NB4 (cell line): ENCODE measurements at regions not wholly inside any gene's neighbourhood (a gene's known extent, or its start where the extent isn't known, plus 50 kb on each side); places are given as distances from the start of the nearest gene placed in this dataset.

Experiments
- DNase-seq: peaks from one replicate; pipeline ENCODE4 v3.0.0; 2010; ENCODE audit warnings: low read depth
- H3K4me3 ChIP-seq: one replicate; pipeline ENCODE4 v1.5.1; 2011; ENCODE audit warnings: mild to moderate bottlenecking, low read depth, low read length, moderate library complexity
- MYC ChIP-seq: IDR thresholded peaks from 2 replicates; pipeline ENCODE4 v1.6.1; 2011; ENCODE audit warnings: low read depth, low read length
- POLR2A ChIP-seq: IDR thresholded peaks from 2 replicates; pipeline ENCODE4 v1.6.1; 2011; ENCODE audit warnings: mild to moderate bottlenecking; ENCODE audit not compliant: insufficient read length; ENCODE audit errors: extremely low read depth
- TF ChIP-seq, protein P1 (sequence below): IDR thresholded peaks from 2 replicates; pipeline ENCODE4 v1.6.1; 2011; ENCODE audit warnings: low read depth, low read length
- TF ChIP-seq, protein P2 (sequence below): IDR thresholded peaks from one replicate; pipeline ENCODE4 v1.5.1; 2012; ENCODE audit warnings: low read depth, low read length

DNA sequence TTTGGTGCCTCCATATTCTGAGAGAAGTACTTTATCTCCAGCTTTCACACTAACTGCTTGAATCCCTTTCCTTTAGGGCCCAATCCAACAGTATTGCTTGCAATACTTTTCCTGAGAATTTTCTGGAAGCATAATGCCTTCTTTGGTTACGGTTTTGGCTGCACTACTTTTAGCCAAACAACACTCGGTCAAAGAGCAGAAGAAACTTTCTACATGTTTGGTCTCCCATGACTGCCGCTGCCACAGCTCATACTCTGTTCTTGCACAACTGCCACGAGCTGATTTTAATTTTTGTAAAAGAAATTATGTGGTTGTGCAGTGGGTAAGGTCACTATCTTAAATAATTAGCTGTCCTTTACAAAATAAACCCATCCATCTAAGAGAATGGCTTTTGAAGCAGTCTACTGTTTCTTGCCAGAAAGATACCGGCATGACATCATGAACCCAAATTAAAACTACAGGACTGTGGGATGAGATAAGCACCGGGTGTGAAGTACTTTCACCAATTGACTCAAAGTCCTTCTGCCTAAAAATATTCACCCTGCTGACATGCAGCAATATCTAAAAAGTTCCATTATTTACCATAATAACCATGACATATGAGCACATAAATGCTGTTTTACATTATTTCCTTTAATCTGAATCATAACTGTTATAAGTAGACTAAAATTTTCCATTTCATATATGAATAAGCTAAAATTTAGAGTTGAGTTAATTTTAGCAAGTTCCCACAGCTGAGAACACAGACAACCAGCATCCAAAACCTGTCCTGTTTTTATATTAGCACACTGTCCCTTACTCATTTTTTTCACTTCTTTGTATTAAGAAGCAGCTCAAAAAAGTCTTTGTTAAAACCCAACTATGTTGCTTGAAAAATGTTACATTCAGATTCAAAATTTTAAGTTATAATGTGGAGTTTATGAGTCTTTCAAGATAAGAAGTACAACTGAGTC lies 1154.3 kb downstream of the EPHA3 start:
- TF ChIP-seq, protein P1, sequence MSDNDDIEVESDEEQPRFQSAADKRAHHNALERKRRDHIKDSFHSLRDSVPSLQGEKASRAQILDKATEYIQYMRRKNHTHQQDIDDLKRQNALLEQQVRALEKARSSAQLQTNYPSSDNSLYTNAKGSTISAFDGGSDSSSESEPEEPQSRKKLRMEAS = no peak
- TF ChIP-seq MYC (no peak), POLR2A (no peak)
- TF ChIP-seq, protein P2, sequence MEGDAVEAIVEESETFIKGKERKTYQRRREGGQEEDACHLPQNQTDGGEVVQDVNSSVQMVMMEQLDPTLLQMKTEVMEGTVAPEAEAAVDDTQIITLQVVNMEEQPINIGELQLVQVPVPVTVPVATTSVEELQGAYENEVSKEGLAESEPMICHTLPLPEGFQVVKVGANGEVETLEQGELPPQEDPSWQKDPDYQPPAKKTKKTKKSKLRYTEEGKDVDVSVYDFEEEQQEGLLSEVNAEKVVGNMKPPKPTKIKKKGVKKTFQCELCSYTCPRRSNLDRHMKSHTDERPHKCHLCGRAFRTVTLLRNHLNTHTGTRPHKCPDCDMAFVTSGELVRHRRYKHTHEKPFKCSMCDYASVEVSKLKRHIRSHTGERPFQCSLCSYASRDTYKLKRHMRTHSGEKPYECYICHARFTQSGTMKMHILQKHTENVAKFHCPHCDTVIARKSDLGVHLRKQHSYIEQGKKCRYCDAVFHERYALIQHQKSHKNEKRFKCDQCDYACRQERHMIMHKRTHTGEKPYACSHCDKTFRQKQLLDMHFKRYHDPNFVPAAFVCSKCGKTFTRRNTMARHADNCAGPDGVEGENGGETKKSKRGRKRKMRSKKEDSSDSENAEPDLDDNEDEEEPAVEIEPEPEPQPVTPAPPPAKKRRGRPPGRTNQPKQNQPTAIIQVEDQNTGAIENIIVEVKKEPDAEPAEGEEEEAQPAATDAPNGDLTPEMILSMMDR = no peak
- DNase-seq = no peak
- H3K4me3 ChIP-seq = no peak overlapping the region
